ENCODE measurements at regions not wholly inside any gene's neighbourhood (a gene's known extent, or its start where the extent isn't known, plus 50 kb on each side); places are given as distances from the start of the nearest gene placed in this dataset.
A peak's percentile ranks its signal among the peaks of the same experiment; 100 is the strongest.

DNA sequence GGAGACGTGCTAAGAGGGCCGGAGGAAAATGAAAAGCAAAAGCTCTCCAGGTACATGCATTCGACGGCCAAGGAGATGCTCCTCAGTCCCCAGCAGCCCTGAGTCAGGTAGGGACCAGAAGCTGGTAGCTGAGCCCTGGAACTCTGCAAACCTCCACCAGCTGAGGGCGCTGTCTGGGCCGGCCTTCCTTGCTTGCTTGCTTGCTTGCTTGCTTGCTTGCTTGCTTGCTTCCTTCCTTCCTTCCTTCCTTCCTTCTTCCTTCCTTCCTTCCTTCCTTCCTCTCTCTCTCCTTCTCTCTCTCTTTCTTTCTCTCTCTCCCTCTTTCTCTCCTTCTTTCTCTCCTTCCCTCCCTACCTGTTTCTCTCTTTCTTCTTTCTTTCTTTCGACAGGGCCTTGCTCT is 94.6 kb upstream of the RASGRF1 start:
- DNase-seq (ENCODE audit: low read depth) = no peak

DNA sequence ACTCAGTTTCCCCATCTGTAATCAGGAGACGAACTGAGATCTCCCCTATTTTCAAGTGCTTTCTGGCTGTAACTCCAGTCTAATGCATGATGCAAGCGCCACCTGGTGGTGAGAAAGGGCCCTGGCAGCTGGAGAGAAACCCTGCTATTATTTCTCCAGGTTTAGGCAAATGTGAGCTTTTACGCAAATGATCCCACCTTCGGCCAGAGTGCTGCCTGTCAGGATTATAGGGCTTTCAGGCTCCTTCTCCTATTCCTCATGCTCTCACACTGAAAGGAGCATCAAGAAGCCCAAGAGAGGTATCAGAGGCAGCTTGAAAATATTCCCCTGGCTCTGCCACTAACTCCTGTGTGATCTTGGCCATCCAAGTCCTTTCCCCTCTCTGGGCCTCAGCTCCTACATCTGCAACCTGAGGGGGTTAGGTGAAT is 93.9 kb upstream of the RASGRF1 start:
- peak; percentile 13 for DNase-seq (ENCODE audit: low read depth)

DNA sequence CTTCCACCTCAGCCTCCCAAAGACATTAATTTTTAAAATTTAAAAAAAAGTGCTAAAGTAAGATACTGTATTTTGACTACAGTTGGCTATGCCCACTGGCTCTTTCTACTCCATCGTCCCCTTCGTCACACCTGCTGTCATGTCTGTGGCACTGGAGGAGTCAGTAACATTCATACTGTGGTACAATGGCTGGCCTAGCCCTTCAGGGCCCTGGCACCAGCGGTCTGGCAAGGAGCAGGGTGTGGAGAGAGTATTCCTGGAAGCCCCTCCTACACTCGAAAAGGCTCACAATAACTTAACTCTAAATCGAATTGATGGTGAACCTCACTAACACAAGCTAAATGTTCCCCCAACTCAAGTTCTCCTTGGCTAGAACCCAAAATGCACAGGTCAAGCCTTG is 89.7 kb upstream of the RASGRF1 start:
- no peak for DNase-seq (ENCODE audit: low read depth)

DNA sequence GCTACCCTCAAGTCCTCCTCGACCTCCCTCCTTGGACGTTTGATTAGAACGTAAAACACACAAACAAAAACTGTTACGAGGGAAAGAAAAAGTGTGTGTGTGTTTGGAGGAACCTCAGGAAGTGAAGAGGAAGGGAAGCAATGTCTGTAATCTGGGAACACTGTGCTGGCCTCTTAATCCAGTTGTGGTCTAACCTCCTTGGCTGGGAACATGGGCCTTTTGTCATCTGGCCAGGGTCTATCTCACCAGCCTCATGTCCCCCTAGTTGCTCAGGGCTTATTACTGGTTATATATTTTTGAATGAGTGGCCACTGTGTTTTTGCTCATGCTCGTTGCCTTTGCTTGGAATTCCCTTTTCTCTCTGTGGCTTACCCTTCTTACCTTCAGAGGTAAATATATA is 89.0 kb upstream of the RASGRF1 start:
- no peak for DNase-seq (ENCODE audit: low read depth)

DNA sequence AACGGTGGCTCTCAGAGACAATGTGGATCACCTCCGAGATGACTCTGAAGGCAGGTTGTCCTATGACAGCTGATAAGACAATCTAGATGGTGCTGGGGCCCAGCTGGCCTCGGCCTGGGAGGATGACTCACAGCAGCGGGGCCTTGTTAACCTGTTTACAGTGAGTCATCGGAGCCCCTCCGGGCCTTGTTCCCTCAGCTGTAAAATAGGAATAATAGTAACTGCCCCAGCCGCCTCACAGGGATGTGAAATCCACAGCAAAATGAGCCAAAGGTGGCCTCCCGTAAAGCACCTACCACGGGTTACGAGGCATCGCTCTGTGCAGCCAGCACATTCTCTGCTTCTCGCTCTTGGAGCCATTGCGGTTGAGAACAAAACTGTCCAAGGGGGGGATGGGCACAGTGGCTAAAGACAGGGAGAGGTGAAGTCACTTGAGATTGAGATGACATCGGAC is 88.6 kb upstream of the RASGRF1 start:
- no peak for DNase-seq (ENCODE audit: low read depth)

DNA sequence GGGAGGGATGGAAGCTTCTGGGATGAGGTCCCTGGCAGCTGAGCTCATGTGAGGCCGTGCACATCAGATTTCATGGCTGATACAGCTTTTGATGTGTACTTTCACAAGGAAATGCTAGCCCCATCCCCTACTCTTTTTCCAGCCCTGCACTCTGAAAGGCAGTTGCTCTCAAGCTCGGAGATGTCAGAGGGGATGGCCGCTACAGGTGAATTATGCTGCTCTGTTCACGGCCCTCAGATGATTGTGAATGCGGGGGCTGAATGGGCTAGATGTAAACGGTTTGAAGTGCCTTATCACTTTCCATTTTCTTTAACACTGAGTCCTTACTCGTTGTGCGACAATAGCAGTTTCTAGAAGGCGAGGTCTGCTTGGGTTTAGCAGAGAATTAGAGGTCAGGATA is 88.0 kb upstream of the RASGRF1 start:
- DNase-seq (ENCODE audit: low read depth) = no peak

DNA sequence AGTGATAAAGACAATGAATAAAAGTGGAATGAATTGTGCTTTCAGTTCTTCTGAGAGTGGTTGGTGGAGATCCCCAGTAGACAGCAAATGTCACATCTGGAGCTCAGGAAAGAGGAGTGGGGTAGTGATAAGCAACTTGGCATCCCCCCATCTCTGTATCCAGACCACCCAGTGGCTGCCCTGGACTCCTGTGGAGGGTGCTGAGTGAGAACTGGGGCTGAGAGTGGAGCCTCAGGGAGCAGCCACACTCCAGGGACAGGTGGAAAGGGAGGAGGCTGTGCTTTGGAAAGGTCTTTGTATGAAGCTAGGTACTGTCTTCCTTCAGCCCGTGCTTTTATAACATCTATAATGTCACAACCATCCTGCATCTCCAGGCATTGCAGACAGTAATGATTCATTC is 85.6 kb upstream of the RASGRF1 start:
- DNase-seq (ENCODE audit: low read depth) = no peak

DNA sequence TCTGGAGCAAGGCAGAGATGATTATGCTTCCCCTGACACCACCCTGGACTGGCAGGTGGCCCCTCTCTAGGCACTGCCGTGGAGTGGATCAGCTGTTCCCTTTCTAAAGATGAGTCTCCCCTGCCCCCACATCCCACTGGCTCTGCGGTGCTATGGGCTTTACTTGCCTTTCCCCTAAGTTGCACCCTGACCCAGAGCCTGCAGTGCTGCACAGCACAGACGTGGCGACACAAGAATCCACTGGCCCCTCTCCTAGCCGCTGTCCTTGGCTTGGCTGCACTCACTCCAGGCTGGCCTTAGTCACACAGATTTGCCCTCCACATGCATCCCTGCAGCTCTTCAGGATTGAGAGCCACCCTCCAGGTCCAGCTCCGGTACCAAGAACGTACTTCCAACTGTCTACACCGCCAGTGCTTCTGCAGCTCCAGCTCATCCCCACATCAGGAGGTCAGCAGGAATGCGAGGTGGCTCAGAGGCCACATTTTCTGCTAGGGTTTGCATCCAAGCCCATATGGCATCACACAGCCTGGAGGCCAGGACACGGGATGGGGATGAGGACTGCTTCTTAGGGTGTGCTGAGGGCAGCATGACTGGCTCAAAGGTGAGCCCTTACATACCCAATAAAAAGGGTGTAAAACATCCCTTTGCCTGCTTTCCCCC is 82.4 kb upstream of the RASGRF1 start:
- no peak for DNase-seq (ENCODE audit: low read depth)

DNA sequence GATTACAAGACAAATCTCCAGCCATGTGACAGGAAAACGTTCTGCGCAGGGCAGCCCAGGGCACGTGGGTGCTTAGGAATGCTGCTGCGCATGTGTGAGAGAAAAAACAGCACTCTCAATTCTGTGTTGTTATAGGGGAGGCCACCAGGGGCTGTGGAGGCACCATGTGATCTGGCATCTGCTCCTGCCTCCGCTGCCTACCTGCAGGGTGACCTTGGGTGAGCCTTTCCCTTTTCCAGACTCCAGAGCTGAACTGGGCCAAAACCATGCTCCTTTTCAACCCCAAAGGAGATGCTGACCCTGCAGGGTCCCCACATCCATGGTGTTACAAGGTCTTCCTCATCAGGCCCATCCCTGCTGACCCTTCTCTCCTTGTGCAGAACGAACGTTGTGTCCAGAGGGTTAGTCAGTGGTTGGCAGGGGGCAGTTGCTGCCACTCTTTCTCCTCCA is 81.5 kb upstream of the RASGRF1 start:
- no peak for DNase-seq (ENCODE audit: low read depth)

DNA sequence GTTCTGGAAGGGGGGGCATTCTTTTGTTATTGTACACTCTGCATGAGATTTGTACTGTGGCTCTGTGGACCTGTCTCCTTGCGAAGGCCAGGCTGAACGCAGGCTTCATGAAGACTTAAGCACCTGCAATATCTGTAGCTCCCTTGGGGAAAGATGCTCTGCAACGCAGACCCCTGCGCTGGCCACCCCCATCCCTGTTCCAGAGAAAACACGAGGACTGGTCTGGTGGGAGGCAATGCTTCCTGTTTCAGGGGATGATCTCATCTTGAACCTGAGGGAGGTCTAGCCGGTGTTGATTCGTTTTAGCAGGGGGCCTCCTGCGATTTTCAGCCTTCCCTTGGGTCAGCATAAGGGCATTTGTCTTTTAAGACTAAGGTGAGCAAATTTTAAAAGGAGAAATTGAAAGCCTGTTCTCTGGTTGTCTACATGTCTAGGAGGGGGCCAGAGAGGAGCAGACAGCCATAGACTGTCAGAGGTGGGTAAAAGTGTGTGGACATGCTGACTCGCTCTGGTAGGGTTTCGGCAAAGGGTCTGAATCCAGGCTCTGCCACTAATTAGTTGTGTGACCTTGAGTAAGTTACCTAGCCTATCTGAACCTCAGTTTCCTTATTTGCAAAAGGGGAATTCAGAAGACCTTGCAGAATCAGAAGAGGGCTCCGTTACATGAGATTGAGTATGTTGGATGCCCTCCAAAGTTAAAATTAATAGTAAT is 80.9 kb upstream of the RASGRF1 start:
- no peak for DNase-seq (ENCODE audit: low read depth)

DNA sequence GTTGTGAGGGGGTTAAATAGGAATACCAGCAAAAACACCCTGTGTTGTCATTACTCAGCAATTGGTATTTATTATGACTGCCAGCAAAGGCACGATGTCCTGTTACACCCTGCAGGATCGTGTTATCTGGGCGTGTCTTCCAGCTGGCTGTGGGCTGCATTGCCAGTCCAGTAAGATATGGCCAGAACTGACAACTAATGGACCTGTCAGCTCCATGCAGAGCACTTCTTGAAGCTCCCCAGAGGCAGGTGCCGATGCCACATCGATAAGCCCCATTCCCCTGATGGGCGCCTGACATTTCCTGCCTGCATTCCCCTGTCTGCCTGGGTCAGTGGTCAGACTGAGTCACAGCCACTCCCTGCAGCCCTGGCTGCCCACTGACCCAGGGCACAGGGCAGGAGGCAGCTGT is 79.7 kb upstream of the RASGRF1 start:
- DNase-seq (ENCODE audit: low read depth) = no peak

DNA sequence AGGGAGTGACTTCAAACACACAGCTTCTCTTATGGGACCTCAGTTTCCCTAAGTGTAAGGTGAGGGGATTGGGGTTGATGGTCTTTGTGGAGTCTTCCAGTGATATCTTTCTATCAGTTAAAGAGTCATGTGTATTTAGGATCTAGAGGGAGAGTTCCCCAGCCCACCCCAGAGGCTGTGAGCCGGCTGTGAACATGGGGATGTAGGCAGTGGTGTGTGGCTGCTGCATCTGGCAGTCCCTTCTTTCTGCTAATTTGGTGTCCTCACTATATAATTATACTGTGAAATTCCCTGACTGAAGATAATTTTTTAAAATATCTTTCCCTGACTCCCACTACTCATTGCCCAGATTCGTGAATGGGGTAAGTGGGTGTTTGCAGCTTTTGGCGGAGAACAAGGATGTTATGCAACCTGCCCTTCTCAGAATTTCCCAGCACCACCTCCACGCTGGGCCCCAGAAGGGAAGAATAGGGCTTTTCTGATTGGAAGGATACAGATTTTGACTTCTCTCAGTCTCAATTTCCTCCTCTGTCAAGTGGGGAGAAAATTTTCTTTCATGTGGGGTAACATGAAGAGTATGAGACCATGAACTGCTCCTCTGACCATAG is 79.0 kb upstream of the RASGRF1 start:
- DNase-seq (ENCODE audit: low read depth) = no peak

DNA sequence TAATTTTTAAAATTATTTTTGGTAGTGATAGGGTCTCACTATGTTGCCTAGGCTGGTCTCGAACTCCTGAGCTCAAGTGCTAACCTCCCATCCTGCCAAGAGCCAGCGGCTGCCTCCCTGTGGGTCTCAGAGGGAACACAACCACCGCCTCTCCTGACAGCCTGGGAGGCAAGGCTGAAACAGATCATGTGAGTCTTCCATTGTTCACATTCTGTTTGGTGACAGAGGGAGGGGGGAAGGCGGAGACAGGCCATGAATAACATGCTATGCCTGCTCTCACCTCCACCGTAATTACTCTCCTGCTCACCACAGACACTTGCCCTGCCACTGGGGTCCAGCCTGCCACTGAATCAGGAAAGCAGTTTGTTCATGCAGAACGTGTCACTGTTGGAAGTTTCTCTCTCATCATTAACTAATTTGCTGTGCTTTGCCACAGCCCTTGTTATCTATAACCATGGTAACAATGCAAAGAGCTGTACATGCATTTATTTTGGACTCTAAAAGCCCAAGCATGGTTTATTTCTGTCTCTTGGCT is 78.4 kb upstream of the RASGRF1 start:
- no peak for DNase-seq (ENCODE audit: low read depth)

DNA sequence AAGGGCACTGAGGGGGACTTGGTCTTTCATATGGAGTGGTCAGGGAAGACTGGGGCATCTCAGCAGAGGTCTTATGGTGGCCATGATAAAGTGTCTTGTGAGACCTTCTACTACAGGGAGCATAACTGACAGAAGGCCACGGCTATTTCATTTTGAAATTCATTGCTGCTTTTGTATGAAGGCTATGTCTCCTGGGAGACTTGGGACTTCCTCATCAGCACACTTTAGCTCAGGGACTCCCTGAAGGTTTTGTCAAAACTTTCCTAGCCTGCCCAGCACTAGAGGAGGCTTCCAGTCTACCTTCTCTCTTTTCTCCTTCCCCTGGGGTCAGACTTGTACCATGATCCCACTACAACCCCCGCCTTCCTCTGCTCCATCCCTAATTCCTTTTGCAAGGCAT is 77.2 kb upstream of the RASGRF1 start:
- DNase-seq (ENCODE audit: low read depth) = no peak

DNA sequence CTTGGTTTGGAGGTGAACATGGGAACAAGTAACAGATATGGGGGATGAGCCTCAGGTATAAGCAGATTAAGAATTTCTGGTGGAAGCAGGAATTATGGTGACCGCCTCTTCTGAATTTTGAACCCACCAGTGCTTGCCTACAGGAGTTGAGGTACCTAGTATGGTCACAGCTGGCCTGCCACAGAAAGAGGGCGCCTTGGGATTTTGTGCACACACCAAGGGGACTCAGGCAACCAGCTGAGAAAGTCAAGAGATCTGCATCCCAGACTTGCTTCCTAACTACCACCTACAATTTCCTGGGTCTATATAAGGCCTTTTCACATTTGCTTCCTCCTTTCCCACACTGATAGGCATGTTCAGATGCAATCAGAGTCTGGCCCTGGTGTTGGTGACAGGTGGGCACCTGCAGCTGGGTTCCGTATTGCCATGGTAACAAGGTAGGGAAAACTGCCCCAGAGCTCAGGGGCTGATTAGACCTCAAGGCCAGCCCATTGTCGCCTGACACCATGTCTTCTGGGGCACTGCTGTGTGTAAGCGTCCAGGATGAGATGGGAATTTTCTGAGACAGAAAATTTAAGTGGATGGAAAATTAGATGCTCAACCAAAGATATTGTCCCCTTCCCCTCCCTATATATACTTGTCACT is 75.9 kb upstream of the RASGRF1 start:
- DNase-seq (ENCODE audit: low read depth) = no peak

DNA sequence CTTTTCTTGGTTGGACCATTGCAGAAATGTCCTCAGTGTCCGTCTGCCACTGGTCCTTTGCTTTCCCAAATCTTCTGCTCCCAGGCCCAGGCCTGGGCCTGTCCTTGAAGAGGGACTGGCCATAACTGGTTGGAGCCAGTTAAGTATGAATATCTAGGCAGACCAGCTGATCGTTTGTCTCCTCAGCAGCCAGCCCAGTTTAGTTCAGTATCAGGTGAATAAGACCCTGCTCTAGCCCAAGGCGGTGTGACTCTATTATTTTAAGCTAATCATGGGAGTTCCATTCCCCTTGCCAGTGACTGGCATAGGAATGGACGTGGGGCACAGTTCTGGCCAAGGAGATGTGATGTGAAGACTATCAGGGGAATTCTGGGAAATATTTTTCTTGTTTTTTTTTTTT is 73.9 kb upstream of the RASGRF1 start:
- no peak for DNase-seq (ENCODE audit: low read depth)

DNA sequence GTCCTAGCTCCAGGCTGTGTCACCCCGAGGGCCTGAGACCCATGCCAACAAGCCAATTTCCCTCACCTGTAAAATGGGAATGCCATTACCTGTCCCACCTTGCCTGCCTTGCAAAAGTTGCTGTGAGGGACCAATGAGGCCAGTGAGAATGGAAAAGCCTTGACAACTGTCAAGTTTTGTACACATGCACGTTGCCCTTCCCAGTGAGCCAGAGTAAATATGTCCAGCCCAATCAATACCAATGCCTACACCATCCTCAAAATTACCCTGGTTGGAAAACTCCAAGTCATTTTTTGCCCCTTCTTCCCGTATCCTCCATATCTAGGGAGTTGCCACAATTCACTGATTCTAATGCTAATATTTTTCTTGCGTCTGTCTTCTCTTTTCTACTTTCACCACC is 73.5 kb upstream of the RASGRF1 start:
- no peak for DNase-seq (ENCODE audit: low read depth)

DNA sequence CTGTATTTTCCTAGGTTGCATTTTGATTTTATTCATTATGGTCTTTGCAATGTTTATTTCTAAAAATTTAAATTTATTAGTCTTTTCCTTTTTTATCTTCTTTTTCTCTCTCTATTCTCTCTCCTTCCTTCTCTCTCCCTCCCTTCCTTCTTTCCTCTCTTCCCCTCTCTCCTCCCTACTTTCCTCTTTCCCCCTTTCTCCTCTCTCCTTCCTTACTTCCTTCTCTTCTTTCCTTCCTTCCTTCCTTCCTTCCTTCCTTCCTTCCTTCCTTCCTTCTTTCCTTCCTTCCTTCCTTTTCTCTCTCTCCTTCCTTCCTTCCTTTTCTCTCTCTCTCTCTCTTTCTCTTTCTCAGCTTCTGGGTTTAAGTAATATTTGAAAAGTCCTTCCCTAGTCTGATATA is 72.8 kb upstream of the RASGRF1 start:
- no peak for DNase-seq (ENCODE audit: low read depth)

DNA sequence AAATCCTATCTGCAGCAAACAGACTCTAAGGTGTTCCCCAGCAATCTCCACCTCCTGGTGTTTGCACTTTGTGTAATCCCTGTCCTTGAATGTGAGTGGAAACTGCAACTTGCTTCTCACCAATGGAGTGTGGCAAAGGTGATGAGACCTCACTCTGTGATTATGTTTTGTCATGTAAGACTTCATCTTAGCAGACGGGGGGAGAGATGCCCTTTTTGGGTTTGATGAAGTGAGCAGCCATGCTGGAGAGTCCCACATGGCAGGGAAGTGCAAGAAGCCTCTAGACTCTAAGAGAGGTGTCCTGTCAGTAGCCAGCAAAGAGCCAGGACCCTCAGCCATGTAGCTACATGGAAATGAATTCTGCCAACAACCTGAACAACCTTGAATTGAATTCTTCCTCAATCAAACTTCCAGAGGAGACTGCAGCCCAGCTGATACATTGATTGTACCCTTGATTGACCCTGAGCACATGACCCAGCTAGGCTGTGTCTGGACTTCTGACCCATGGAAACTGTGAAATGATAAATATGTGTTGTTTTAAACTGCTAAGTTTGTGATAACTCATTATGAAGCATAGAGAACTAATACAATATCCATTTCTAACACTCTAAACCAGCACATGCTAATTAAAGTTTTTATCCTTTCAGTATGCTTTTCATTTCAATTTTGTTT is 71.4 kb upstream of the RASGRF1 start:
- no peak for DNase-seq (ENCODE audit: low read depth)

DNA sequence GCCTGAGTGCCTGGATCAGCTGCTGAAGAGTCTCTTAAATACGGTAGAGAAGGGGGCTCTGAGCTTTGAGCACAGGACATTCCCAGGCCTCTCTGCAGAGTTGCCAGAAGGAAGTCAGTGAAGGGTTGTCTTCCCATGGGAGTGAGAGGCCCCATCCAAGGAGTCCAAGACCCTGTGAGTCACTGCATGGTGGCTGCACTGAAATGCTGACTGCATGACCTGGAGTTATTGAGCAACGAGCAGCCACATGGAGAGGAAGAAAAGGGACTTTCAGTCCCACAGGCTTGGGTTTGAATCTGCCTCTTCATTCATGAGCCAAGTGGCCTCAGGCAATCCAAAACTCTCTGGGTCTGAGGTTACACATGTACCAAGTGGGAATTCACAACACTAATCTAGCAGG is 69.6 kb upstream of the RASGRF1 start:
- no peak for DNase-seq (ENCODE audit: low read depth)

DNA sequence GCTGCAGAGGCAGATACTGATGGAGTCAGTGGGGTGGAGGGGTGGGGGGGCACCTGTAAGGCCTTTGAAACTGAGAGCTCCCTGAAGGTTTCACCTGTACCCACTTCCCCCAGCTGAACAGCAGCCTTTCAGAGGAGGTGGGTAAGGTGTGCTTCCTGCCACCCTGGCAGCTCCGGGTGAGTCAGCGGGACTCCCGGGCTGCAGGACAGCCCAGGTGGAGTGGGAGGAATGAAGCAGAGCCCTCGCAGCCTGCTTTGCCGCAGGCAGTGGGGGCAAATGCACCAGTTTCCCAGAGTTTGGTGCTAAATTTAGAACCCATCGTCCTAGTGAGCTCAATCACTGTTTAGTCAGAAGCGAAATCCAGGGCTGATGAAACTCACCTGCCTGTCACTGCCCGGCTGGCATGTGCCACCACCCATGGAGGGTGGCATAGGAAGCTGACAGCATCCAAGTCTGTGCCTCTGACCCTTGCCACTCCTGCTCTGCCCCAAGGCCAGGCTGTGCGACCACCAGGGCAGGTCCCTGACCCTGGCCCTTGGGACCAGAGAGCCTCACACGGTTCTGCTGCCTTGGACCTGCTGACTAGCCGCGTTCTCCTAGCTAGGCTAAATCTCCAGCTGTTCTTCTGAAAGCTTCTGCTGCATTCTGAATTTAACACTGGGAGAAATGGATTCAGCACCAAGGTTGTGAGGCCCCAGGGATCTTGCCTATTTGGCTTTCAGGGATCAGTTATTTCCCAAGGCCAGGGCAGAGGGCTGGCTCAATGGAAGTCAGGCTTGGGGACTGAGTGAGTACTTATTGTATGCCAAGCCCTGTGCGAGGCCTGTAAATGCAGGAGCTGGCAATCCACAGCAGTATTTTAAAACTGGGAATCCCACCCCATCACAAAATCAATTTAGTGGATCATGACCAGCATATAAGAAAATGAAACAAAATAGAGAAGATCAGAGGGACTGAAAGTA is 67.3 kb upstream of the RASGRF1 start:
- no peak for DNase-seq (ENCODE audit: low read depth)
